ENCODE measurements at regions not wholly inside any gene's neighbourhood (a gene's known extent, or its start where the extent isn't known, plus 50 kb on each side); places are given as distances from the start of the nearest gene placed in this dataset.

DNA sequence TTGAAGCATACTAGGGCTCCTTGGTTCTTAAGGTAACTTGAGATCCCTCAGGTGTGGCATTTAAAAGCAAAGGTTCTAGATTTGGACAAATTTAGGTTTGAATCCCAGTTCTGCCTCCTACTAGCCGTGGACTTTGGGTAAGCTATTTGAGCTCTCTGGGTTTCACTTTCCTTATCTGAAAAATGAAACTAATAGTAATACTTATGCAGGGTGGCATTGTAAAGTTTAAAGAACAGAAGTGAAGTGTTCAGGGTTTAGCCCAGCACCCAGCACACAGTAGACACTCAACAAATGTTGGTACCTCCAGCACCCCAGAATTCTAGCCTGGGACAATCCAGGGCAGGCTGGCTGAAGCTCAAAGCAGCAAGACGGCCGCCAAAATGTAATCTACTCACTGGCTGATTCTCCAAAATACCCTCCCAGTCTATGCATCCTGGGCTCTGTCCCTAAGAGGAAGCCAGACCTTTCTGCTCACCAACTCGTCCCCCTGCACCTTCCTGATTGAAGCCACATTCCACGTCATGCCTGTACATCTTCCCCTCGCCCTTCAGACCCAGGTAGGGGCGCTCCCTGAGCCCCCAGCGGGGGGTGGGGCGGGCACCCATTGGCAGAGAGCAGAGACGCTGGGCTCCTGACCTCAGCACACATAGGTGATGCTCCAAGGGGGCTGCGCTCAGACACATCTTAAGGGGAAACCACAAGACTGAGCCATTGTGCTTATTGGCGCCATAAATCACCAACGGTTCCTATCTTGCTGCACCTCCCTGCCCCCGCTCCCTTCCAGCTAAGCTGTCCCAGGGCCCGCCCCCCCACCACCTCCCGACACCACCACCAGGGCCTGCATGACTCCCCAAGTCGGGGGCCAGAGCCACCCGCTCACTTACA lies 160.6 kb downstream of the BCOR start:
- H3K18ac ChIP-seq (ENCODE audit: insufficient read length, low read depth, low read length), result no peak overlapping the region
- no peak overlapping the region for H3K4me3 Mint-ChIP-seq
- H3K36me3 Mint-ChIP-seq (ENCODE audit: insufficient read depth in 1 of 3, low read depth in 3 of 3), result peaks cover 0 to 2% (median 0%) of the 10 kb centered on the region in 3 experiments; a peak in 3 of 7 replicates
- H3K27me3 ChIP-seq (ENCODE audit: insufficient read depth, low read length), result no peaks in the 10 kb centered on the region
- no peak overlapping the region for H3K56ac ChIP-seq (ENCODE audit: insufficient read length, low read depth, low read length)
- no peak overlapping the region for H3K4me2 ChIP-seq (ENCODE audit: insufficient read depth, insufficient read length, low read length)
- no peak overlapping the region for H4K5ac ChIP-seq (ENCODE audit: insufficient read length, low read depth, low read length)
- H3K27ac ChIP-seq (ENCODE audit: insufficient read length, low read depth, low read length), result no peak overlapping the region
- peaks cover 2% of the 10 kb centered on the region for H3K27me3 Mint-ChIP-seq (ENCODE audit: low read depth)
- no peak overlapping the region for H2AFZ ChIP-seq (ENCODE audit: low read length)
- H3K79me1 ChIP-seq (ENCODE audit: insufficient read depth, low read depth, low read length, poor library complexity, severe bottlenecking), result no peaks in the 10 kb centered on the region
- H3K9me3 Mint-ChIP-seq, result peaks cover 46 to 48% of the 10 kb centered on the region in 2 experiments
- no peak overlapping the region for H2AK5ac ChIP-seq (ENCODE audit: insufficient read length, low read length)
- peaks cover 2% of the 10 kb centered on the region; the same call in 1 of the 2 replicates for H3K4me1 ChIP-seq (ENCODE audit: insufficient read depth, low read length)
- H4K91ac ChIP-seq (ENCODE audit: insufficient read length, low read depth, low read length), result no peak overlapping the region
- H2BK12ac ChIP-seq (ENCODE audit: insufficient read length, low read depth, low read length), result no peak overlapping the region
- DNase-seq, result no peak
- peaks cover 13% of the 10 kb centered on the region in 2 experiments for H3K4me1 Mint-ChIP-seq
- H3K23ac ChIP-seq (ENCODE audit: insufficient read length, low read depth, low read length), result no peak overlapping the region
- H4K20me1 ChIP-seq (ENCODE audit: control insufficient read depth, insufficient read depth, insufficient read length), result no peaks in the 10 kb centered on the region
- H3T11ph ChIP-seq (ENCODE audit: low read length), result no peak overlapping the region
- no CpG with 5 or more reads among the region's 18 CpGs for WGBS (ENCODE audit: extremely low coverage, insufficient read length, low lambda C conversion rate)
- no peak overlapping the region for H3K9ac ChIP-seq (ENCODE audit: extremely low read depth, insufficient read length, low read length)
- H2BK15ac ChIP-seq (ENCODE audit: low read depth, low read length), result no peak overlapping the region
- TF ChIP-seq, protein P1, sequence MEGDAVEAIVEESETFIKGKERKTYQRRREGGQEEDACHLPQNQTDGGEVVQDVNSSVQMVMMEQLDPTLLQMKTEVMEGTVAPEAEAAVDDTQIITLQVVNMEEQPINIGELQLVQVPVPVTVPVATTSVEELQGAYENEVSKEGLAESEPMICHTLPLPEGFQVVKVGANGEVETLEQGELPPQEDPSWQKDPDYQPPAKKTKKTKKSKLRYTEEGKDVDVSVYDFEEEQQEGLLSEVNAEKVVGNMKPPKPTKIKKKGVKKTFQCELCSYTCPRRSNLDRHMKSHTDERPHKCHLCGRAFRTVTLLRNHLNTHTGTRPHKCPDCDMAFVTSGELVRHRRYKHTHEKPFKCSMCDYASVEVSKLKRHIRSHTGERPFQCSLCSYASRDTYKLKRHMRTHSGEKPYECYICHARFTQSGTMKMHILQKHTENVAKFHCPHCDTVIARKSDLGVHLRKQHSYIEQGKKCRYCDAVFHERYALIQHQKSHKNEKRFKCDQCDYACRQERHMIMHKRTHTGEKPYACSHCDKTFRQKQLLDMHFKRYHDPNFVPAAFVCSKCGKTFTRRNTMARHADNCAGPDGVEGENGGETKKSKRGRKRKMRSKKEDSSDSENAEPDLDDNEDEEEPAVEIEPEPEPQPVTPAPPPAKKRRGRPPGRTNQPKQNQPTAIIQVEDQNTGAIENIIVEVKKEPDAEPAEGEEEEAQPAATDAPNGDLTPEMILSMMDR (conservative IDR thresholded peaks at IDR 0.05), result no peak
- H3K14ac ChIP-seq (ENCODE audit: insufficient read depth, low read length), result no peak overlapping the region
- H4K8ac ChIP-seq (replicated peaks; ENCODE audit: insufficient read length, low read depth, low read length), result no peak overlapping the region
- no peak overlapping the region for H3K4ac ChIP-seq (ENCODE audit: low read depth, low read length)
- H3K23me2 ChIP-seq (ENCODE audit: insufficient read length, low read depth, low read length, poor library complexity, severe bottlenecking), result no peaks in the 10 kb centered on the region
- no peak overlapping the region for H2BK5ac ChIP-seq (ENCODE audit: insufficient read length, low read length)
- no peaks in the 10 kb centered on the region for H3K9me3 ChIP-seq (ENCODE audit: control insufficient read depth, low read depth, low read length)
- H2BK20ac ChIP-seq (ENCODE audit: low read depth, low read length, poor library complexity, severe bottlenecking), result no peak overlapping the region
- no peaks in the 10 kb centered on the region for H3K79me2 ChIP-seq (ENCODE audit: insufficient read depth, low read length)
- no peak overlapping the region for H2BK120ac ChIP-seq (ENCODE audit: low read depth, low read length, poor library complexity, severe bottlenecking)
- no peak overlapping the region for H3K27ac Mint-ChIP-seq

Data from H9 (cell line).